ENCODE measurements at regions not wholly inside any gene's neighbourhood (a gene's known extent, or its start where the extent isn't known, plus 50 kb on each side); places are given as distances from the start of the nearest gene placed in this dataset.

- H3K36me3 ChIP-seq (ENCODE audit: control insufficient read depth in 2 of 2, insufficient read depth in 1 of 2, low read length in 2 of 2), result no peaks in the 10 kb centered on the region
- POLR2A ChIA-PET, result no interaction called here
- TF ChIP-seq, protein P1, sequence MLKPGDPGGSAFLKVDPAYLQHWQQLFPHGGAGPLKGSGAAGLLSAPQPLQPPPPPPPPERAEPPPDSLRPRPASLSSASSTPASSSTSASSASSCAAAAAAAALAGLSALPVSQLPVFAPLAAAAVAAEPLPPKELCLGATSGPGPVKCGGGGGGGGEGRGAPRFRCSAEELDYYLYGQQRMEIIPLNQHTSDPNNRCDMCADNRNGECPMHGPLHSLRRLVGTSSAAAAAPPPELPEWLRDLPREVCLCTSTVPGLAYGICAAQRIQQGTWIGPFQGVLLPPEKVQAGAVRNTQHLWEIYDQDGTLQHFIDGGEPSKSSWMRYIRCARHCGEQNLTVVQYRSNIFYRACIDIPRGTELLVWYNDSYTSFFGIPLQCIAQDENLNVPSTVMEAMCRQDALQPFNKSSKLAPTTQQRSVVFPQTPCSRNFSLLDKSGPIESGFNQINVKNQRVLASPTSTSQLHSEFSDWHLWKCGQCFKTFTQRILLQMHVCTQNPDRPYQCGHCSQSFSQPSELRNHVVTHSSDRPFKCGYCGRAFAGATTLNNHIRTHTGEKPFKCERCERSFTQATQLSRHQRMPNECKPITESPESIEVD (tag by site-specific recombination; IDR thresholded peaks at IDR 0.05), result no peak
- TF ChIP-seq ZNF704 (tag by site-specific recombination; IDR thresholded peaks at IDR 0.05) (no peak), ZNF157 (tag by site-specific recombination; IDR thresholded peaks at IDR 0.05) (no peak), ZNF623 (tag by site-specific recombination; IDR thresholded peaks at IDR 0.05) (no peak), ZNF837 (tag by site-specific recombination; IDR thresholded peaks at IDR 0.05) (no peak), ZNF600 (tag by site-specific recombination; IDR thresholded peaks at IDR 0.05) (no peak), ZNF302 (tag by site-specific recombination; IDR thresholded peaks at IDR 0.05; ENCODE audit: low read depth) (no peak), ZFP37 (tag by site-specific recombination; IDR thresholded peaks at IDR 0.05) (no peak), GLIS1 (tag by site-specific recombination; IDR thresholded peaks at IDR 0.05) (no peak), ZNF133 (tag by site-specific recombination; IDR thresholded peaks at IDR 0.05) (no peak), ZNF654 (tag by site-specific recombination; IDR thresholded peaks at IDR 0.05; ENCODE audit: low read depth) (no peak), ZNF19 (tag by site-specific recombination; IDR thresholded peaks at IDR 0.05; ENCODE audit: low read depth) (no peak), KLF17 (tag by site-specific recombination; IDR thresholded peaks at IDR 0.05) (no peak), ZIC2 (tag by site-specific recombination; IDR thresholded peaks at IDR 0.05) (no peak)
- TF ChIP-seq, protein P2, sequence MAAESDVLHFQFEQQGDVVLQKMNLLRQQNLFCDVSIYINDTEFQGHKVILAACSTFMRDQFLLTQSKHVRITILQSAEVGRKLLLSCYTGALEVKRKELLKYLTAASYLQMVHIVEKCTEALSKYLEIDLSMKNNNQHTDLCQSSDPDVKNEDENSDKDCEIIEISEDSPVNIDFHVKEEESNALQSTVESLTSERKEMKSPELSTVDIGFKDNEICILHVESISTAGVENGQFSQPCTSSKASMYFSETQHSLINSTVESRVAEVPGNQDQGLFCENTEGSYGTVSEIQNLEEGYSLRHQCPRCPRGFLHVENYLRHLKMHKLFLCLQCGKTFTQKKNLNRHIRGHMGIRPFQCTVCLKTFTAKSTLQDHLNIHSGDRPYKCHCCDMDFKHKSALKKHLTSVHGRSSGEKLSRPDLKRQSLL (tag by site-specific recombination; IDR thresholded peaks at IDR 0.05), result no peak
- TF ChIP-seq, protein P3, sequence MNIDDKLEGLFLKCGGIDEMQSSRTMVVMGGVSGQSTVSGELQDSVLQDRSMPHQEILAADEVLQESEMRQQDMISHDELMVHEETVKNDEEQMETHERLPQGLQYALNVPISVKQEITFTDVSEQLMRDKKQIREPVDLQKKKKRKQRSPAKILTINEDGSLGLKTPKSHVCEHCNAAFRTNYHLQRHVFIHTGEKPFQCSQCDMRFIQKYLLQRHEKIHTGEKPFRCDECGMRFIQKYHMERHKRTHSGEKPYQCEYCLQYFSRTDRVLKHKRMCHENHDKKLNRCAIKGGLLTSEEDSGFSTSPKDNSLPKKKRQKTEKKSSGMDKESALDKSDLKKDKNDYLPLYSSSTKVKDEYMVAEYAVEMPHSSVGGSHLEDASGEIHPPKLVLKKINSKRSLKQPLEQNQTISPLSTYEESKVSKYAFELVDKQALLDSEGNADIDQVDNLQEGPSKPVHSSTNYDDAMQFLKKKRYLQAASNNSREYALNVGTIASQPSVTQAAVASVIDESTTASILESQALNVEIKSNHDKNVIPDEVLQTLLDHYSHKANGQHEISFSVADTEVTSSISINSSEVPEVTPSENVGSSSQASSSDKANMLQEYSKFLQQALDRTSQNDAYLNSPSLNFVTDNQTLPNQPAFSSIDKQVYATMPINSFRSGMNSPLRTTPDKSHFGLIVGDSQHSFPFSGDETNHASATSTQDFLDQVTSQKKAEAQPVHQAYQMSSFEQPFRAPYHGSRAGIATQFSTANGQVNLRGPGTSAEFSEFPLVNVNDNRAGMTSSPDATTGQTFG (tag by site-specific recombination; IDR thresholded peaks at IDR 0.05; ENCODE audit: borderline replicate concordance), result no peak
- no peaks in the 10 kb centered on the region for H3K9me3 ChIP-seq (ENCODE audit: control insufficient read depth, insufficient read depth, low read depth, low read length)
- no peak overlapping the region for H3K27ac ChIP-seq (ENCODE audit: extremely low read depth, low read depth, low read length)
- no peaks in the 10 kb centered on the region for H3K4me1 ChIP-seq (ENCODE audit: control insufficient read depth, insufficient read depth, low read length)
- CTCF ChIA-PET, result no interaction called here
- H3K4me3 ChIP-seq (ENCODE audit: low read depth, low read length), result no peak overlapping the region
These were observed 130.4 kb upstream of the ADAMTS9 start for GRCh38 chr3:64818196-64818595.

DNA sequence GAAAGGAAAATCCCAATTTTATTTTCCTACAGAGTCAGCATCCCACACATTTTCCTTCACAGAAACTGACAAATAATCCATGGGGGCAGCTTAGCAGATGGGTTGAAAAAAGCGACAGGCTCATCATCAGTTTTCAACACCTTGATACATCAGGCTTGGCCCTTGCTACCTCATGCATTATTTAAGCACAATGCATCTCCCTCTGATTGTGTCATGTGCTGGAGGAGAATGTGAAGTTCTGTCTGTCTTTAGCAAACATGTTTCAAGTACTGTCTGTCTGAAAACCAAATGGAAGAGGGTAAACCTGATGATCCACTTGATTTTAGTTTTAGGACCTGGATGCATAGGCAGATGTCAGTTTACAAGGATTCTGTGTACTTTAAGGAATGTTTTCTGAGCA lies 128.6 kb upstream of the ADAMTS9 start:
- Histone ChIP-seq H3K36me3 (ENCODE audit: control insufficient read depth in 2 of 2, insufficient read depth in 1 of 2, low read length in 2 of 2) (no peaks in the 10 kb centered on the region), H3K27ac (ENCODE audit: extremely low read depth, low read depth, low read length) (no peak overlapping the region), H3K4me3 (ENCODE audit: low read depth, low read length) (no peak overlapping the region), H3K4me1 (ENCODE audit: control insufficient read depth, insufficient read depth, low read length) (no peaks in the 10 kb centered on the region), H3K9me3 (ENCODE audit: control insufficient read depth, insufficient read depth, low read depth, low read length) (no peaks in the 10 kb centered on the region)
- ChIA-PET CTCF (interaction anchor here (0.6 kb wide), 1 partner anchor 293 kb away, joined by 4 read pairs; no protein-coding TSS in a partner anchor), POLR2A (no interaction called here)
- TF ChIP-seq, protein P4, sequence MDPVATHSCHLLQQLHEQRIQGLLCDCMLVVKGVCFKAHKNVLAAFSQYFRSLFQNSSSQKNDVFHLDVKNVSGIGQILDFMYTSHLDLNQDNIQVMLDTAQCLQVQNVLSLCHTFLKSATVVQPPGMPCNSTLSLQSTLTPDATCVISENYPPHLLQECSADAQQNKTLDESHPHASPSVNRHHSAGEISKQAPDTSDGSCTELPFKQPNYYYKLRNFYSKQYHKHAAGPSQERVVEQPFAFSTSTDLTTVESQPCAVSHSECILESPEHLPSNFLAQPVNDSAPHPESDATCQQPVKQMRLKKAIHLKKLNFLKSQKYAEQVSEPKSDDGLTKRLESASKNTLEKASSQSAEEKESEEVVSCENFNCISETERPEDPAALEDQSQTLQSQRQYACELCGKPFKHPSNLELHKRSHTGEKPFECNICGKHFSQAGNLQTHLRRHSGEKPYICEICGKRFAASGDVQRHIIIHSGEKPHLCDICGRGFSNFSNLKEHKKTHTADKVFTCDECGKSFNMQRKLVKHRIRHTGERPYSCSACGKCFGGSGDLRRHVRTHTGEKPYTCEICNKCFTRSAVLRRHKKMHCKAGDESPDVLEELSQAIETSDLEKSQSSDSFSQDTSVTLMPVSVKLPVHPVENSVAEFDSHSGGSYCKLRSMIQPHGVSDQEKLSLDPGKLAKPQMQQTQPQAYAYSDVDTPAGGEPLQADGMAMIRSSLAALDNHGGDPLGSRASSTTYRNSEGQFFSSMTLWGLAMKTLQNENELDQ (tag by site-specific recombination; IDR thresholded peaks at IDR 0.05; ENCODE audit: low read depth), result no peak

Measured in HEK293 (cell line).